ENCODE measurements at regions not wholly inside any gene's neighbourhood (a gene's known extent, or its start where the extent isn't known, plus 50 kb on each side); places are given as distances from the start of the nearest gene placed in this dataset.

DNA sequence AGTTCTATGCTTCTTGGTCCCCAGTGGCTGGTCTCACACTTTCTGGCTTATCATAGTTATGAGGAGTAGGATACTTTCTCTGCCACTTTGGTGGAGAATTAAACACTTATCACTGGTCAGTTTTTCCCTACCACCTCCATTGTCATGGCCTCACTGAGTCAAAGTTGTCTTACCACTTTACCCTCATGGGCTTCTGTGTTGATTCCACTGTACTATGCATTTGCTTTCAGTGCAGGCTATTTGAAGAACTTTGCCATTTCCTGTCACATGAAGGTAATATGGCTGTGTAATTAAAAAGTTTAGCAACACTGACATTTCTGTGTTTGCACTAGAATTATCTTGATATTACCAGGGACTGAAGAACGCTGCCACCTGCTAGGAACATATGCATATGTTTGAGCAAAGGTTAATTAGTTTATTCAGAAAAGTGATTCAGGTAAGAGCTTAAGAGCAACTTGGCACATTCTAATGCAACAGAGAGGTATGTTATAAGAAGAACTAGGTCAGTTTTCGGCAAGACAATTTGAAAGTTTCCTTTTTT is 377.3 kb downstream of the PDCD6IP start:
- TF ChIP-seq, protein P1, sequence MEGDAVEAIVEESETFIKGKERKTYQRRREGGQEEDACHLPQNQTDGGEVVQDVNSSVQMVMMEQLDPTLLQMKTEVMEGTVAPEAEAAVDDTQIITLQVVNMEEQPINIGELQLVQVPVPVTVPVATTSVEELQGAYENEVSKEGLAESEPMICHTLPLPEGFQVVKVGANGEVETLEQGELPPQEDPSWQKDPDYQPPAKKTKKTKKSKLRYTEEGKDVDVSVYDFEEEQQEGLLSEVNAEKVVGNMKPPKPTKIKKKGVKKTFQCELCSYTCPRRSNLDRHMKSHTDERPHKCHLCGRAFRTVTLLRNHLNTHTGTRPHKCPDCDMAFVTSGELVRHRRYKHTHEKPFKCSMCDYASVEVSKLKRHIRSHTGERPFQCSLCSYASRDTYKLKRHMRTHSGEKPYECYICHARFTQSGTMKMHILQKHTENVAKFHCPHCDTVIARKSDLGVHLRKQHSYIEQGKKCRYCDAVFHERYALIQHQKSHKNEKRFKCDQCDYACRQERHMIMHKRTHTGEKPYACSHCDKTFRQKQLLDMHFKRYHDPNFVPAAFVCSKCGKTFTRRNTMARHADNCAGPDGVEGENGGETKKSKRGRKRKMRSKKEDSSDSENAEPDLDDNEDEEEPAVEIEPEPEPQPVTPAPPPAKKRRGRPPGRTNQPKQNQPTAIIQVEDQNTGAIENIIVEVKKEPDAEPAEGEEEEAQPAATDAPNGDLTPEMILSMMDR (IDR thresholded peaks at IDR 0.05; ENCODE audit: insufficient read depth, low read depth, low read length, missing control alignments) = no peak
- DNase-seq (ENCODE audit: low read depth) = no peak
- no peak overlapping the region for H3K4me3 ChIP-seq (ENCODE audit: low read depth, low read length)

DNA sequence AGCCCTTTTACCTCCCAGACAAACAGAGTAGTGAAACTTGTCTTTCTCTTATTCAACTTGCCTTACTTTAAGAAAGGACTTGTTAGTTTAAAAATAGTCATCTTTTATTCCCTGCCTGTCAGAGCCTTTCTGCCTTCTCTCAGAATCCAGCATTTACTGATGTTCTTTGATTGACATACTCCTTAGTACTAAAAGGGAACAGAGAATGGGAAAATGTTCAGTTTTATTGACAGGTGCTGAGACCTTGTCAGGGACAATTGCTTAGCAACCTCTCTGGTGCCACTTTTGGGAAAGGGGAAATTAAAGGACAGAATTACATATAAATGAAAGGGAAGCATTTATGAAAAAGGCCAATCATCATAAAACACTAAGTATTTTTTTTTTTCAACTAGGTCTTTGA is 378.3 kb downstream of the PDCD6IP start:
- TF ChIP-seq, protein P1 (IDR thresholded peaks at IDR 0.05; ENCODE audit: insufficient read depth, low read depth, low read length, missing control alignments) = no peak
- no peak for DNase-seq (ENCODE audit: low read depth)
- no peak overlapping the region for H3K4me3 ChIP-seq (ENCODE audit: low read depth, low read length)

DNA sequence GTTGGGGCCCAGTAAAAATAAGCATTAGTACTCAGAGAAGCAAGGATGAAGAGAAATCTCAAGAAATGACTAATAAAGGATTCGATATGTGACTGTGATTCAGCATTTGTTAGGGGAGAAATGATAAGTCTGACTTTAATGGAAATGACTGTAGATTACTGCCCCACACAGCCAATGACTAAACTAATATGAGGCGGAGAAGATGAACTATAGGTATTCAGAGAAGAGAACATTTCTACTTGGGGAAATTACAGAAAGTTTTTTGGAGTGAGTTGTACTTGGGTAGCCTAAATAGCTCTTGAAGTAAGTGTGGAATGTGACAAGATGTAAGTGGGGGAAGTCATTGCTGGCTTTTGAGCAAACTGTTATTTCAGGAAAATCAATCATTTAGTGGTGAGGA is 380.0 kb downstream of the PDCD6IP start:
- TF ChIP-seq, protein P1 (IDR thresholded peaks at IDR 0.05; ENCODE audit: insufficient read depth, low read depth, low read length, missing control alignments) = no peak
- no peak overlapping the region for H3K4me3 ChIP-seq (ENCODE audit: low read depth, low read length)
- DNase-seq (ENCODE audit: low read depth) = peak; percentile 5

DNA sequence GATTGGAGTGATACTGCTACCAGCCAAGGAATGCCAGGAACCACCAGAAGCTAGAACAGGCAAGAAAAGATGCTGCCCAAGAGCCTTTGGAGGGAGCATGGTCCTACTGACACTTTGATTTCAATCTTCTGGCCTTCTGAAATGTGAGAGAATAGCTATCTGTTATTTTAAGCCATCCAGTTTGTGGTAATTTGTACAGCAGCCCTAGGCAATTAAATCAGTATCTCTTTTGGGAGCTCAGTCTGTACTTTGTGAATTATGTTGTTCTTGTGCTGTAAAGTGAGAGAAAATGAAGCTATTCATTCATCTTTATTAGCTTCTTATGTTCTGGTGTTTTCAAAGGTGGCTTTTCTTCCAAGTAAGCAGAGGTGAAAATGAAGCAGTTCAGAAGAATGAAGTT is 381.3 kb downstream of the PDCD6IP start:
- H3K4me3 ChIP-seq (ENCODE audit: low read depth, low read length) = no peak overlapping the region
- TF ChIP-seq, protein P1 (IDR thresholded peaks at IDR 0.05; ENCODE audit: insufficient read depth, low read depth, low read length, missing control alignments) = no peak
- no peak for DNase-seq (ENCODE audit: low read depth)

DNA sequence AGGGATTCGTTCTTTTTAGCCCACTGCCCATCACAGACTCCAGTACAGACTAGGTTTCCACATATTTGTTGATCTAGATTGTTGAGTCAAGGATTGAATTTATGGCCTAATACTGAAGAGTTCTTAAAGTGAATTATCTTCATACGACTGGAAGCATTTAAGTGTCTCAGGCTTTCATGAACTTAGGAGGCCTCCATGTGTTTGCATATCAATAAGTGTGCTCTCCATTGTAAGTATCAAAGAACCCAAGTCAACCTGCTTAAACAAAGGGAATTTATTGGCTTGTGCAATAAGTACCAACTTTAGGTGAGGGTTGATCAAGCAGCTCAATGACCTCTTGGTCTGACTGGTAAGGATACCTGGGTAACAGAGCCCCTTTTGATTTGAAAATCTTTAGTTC is 382.1 kb downstream of the PDCD6IP start:
- no peak overlapping the region for H3K4me3 ChIP-seq (ENCODE audit: low read depth, low read length)
- TF ChIP-seq, protein P1 (IDR thresholded peaks at IDR 0.05; ENCODE audit: insufficient read depth, low read depth, low read length, missing control alignments) = no peak
- DNase-seq (ENCODE audit: low read depth) = no peak

DNA sequence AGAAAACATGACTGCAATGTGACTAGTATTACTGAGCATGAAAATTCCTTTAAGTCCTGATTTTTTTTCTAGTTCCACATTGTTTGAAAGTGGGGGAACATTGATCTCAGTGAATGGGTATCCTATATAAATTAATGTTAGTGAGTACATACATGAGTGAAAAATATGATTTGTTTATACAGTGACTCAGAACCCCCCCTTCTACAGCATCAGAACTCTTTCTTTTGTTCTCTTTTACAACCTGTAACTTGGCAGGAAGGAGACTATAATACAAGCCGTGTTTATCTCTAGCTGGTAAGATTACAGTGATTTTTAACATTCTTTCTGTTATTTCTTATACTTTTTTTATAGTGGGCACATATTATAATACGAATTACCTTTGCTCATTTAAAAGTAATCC is 384.7 kb downstream of the PDCD6IP start:
- TF ChIP-seq, protein P1 (IDR thresholded peaks at IDR 0.05; ENCODE audit: insufficient read depth, low read depth, low read length, missing control alignments) = no peak
- no peak overlapping the region for H3K4me3 ChIP-seq (ENCODE audit: low read depth, low read length)
- DNase-seq (ENCODE audit: low read depth) = no peak

DNA sequence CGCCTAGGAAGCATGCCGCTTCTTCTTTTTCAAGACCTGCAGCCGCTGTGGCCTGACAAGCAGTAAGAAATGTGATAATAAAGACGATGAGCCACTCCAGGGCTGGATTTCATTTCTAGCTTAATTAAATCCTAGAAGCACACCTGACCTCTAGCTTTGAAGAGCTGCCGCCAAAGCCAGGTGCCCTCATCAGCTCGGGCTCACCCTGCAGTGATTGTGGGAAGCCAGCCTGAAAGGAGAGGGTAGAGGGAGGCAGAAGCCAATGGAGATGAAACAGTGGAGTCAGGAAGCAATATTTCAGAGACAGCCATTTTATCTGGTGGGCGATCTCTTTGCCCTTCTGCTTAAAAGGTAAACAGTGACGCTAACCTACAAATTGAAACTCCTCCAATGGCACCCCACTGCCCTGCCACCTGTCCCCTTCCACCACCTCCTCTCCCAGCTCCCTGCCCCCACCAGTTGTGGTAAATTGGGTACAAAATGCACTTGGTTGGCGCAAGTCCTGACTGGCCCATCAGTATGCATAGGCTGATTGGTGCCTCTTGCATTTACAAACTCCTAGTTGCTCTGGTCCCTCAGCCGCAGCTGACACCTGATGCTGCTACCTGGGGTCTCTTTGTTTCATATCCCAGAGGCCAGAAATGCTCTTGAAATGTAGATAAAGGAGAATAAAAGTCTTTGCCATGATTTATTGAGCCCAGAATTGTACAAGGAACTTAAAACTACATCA is 385.3 kb downstream of the PDCD6IP start:
- DNase-seq (ENCODE audit: low read depth) = no peak
- no peak overlapping the region for H3K4me3 ChIP-seq (ENCODE audit: low read depth, low read length)
- TF ChIP-seq, protein P1 (IDR thresholded peaks at IDR 0.05; ENCODE audit: insufficient read depth, low read depth, low read length, missing control alignments) = no peak
